K562 (cell line): ENCODE measurements at regions not wholly inside any gene's neighbourhood (a gene's known extent, or its start where the extent isn't known, plus 50 kb on each side); places are given as distances from the start of the nearest gene placed in this dataset.

ENCODE experiments used
- ATAC-seq: fragments of 200-7000 bp; cut with Tn5 transposase; 3 replicates; pipeline ENCODE4 v1.9.1; 2020; ENCODE audit warnings: moderate library complexity
- BruUV-seq: library from RNA; stranded (reverse); fragments of 400-500 nt; replicated peaks from 2 replicates; lab custom pipeline; 2021; lab: Mats Ljungman, UMichigan
- CTCF ChIA-PET: fragments of 300-600 bp; formaldehyde crosslinking; extraction: SDS; loops from one replicate; lab custom pipeline; 2021; ENCODE audit warnings: low intra/inter-chr PET ratio; lab: Yijun Ruan, JAX
- POLR2A ChIA-PET: fragments of 300-600, 350-650 bp; sonication (Branson Sonifier 250); formaldehyde crosslinking; extraction: SDS; loops from one replicate; lab custom pipeline; 2021; ENCODE audit warnings: antibody characterized with exemption, inconsistent platforms; lab: Yijun Ruan, JAX
- DNase-seq, 4 experiments: peaks; one replicate each; pipeline versions ENCODE4 v3.0.0 to v3.0.0-alpha.2; 2011 to 2018; ENCODE audit warnings: low spot score in 3 of 4, mixed read lengths in 3 of 4; ENCODE audit errors: extremely low read depth in 1 of 4
- FAIRE-seq: peaks from 2 replicates; lab custom pipeline; 2011; peaks lifted over from hg19 to GRCh38; lab: Jason Lieb, UNC
- H2AFZ ChIP-seq: 2 replicates; pipeline ENCODE4 v1.6.0; 2011; ENCODE audit warnings: low read depth, low read length, control low read depth, inconsistent platforms
- H3K27ac ChIP-seq: fragments of 200-600 bp; 3 replicates; pipeline ENCODE4 v1.8.0; 2011; ENCODE audit warnings: low read depth, mild to moderate bottlenecking, control low read depth, inconsistent platforms, low read length, moderate library complexity, mixed read lengths; ENCODE audit errors: extremely low read depth
- H3K27me3 ChIP-seq, 2 experiments: fragments of 300-600 bp in 1 of 2; 2 replicates in 1 of 2; 3 replicates in 1 of 2; pipeline versions ENCODE4 v1.6.0 to v1.8.0; 2011; ENCODE audit warnings: inconsistent platforms in 2 of 2, low read length in 2 of 2, mild to moderate bottlenecking in 1 of 2, mixed read lengths in 1 of 2, moderate library complexity in 1 of 2; ENCODE audit not compliant: control insufficient read depth in 2 of 2, insufficient read depth in 2 of 2
- H3K36me3 ChIP-seq: fragments of 300-600 bp; 3 replicates; pipeline ENCODE4 v1.8.0; 2011; ENCODE audit warnings: mild to moderate bottlenecking, low read length, inconsistent platforms; ENCODE audit not compliant: control insufficient read depth, insufficient read depth
- H3K4me1 ChIP-seq, 2 experiments: fragments of 200-600 bp in 1 of 2; replicated peaks in 1 of 2; 2 replicates in 1 of 2; 3 replicates in 1 of 2; pipeline versions ENCODE4 v1.5.1 to v1.8.0; 2011; ENCODE audit warnings: inconsistent platforms in 2 of 2, low read length in 2 of 2, mild to moderate bottlenecking in 1 of 2, mixed read lengths in 1 of 2, moderate library complexity in 1 of 2; ENCODE audit not compliant: control insufficient read depth in 2 of 2, insufficient read depth in 2 of 2
- H3K4me2 ChIP-seq: 2 replicates; pipeline ENCODE4 v1.6.1; 2011; ENCODE audit warnings: low read length, control low read depth, inconsistent platforms, mixed read lengths; ENCODE audit not compliant: insufficient read depth
- H3K4me3 ChIP-seq: fragments of 200-600 bp; sonication (generic), shearing (Covaris generic); 2 replicates; pipeline ENCODE4 v1.5.1; 2016; ENCODE audit warnings: control low read depth, inconsistent platforms
- H3K79me2 ChIP-seq: fragments of 200-600 bp; 3 replicates; pipeline ENCODE4 v1.8.0; 2011; ENCODE audit warnings: low read length, inconsistent platforms; ENCODE audit not compliant: control insufficient read depth, insufficient read depth
- H3K9ac ChIP-seq, 2 experiments: 2 replicates each; pipeline versions ENCODE4 v1.6.0 to v1.6.1; 2011; ENCODE audit warnings: low read depth in 2 of 2, low read length in 2 of 2, control low read depth in 1 of 2, inconsistent platforms in 1 of 2, mild to moderate bottlenecking in 1 of 2, mixed read lengths in 1 of 2; ENCODE audit not compliant: insufficient read depth in 1 of 2
- H3K9me1 ChIP-seq: one replicate; pipeline ENCODE4 v1.6.0; 2011; ENCODE audit warnings: inconsistent platforms, mild to moderate bottlenecking, low read length, moderate library complexity; ENCODE audit not compliant: control insufficient read depth, insufficient read depth
- H3K9me3 ChIP-seq: replicated peaks from 2 replicates; pipeline ENCODE4 v1.5.1; 2011; ENCODE audit warnings: low read depth, low read length, inconsistent platforms; ENCODE audit not compliant: control insufficient read depth, insufficient read depth
- H4K20me1 ChIP-seq: replicated peaks from 2 replicates; pipeline ENCODE4 v1.6.1; 2011; ENCODE audit warnings: low read length, inconsistent platforms, mixed read lengths; ENCODE audit not compliant: control insufficient read depth, insufficient read depth
- ADNP ChIP-seq: fragments of 200-800 bp; sonication (Bioruptor generic); IDR thresholded peaks from 2 replicates; pipeline ENCODE4 v1.6.1; 2016; ENCODE audit warnings: missing genetic modification characterization, missing compliant biosample characterization
- CCAR2 ChIP-seq: fragments of 200-400 bp; formaldehyde crosslinking; IDR thresholded peaks from 2 replicates; pipeline ENCODE4 v1.6.1; 2017; ENCODE audit warnings: mild to moderate bottlenecking, low read depth, low read length
- ERF ChIP-seq: fragments of 450-650 bp; formaldehyde crosslinking; IDR thresholded peaks from 2 replicates; pipeline ENCODE4 v1.4.0; 2020; ENCODE audit warnings: mild to moderate bottlenecking, mixed read lengths
- IRF1 ChIP-seq: sonication (generic); formaldehyde crosslinking; IDR thresholded peaks from 2 replicates; pipeline ENCODE4 v1.8.0; 2022; ENCODE audit warnings: missing genetic modification reagents, mild to moderate bottlenecking, borderline replicate concordance
- LEF1 ChIP-seq: fragments of 450-650 bp; IDR thresholded peaks from 2 replicates; pipeline ENCODE4 v1.6.1; 2016; ENCODE audit warnings: mild to moderate bottlenecking
- PTTG1 ChIP-seq: fragments of 450-650 bp; IDR thresholded peaks from 2 replicates; pipeline ENCODE4 v1.6.1; 2016; ENCODE audit warnings: low read depth, mild to moderate bottlenecking, missing genetic modification characterization, missing compliant biosample characterization
- PURB ChIP-seq: sonication (generic); formaldehyde crosslinking; IDR thresholded peaks from 2 replicates; pipeline ENCODE4 v1.9.0; 2021; ENCODE audit warnings: low read depth, mild to moderate bottlenecking, missing genetic modification reagents
- SAFB ChIP-seq: fragments of 200-400 bp; formaldehyde crosslinking; IDR thresholded peaks from 2 replicates; pipeline ENCODE4 v1.6.1; 2017; ENCODE audit warnings: low read depth, low read length, borderline replicate concordance
- SFPQ ChIP-seq: fragments of 200-400 bp; formaldehyde crosslinking; IDR thresholded peaks from 2 replicates; pipeline ENCODE4 v1.6.1; 2017; ENCODE audit warnings: mild to moderate bottlenecking, low read depth, low read length, moderate library complexity
- TEAD4 ChIP-seq, 2 experiments: sonication (generic) in 1 of 2; formaldehyde crosslinking in 1 of 2; IDR thresholded peaks; 2 replicates each; pipeline versions ENCODE4 v1.6.1 to v1.8.0; 2012 to 2022; ENCODE audit warnings: borderline replicate concordance in 1 of 2, inconsistent platforms in 1 of 2, low read length in 1 of 2, mild to moderate bottlenecking in 1 of 2, missing genetic modification reagents in 1 of 2
- WGBS: fragments of 100-300 bp; shearing (Covaris generic); methylation state at CpG from one replicate; pipeline ENCODE4 v1.1.6; 2016; ENCODE audit warnings: low coverage, mixed read lengths; ENCODE audit not compliant: insufficient coverage; ENCODE audit errors: missing lambda C conversion rate; 5-methylcytosine and 5-hydroxymethylcytosine counted together
- in situ Hi-C: fragments of 300-500 bp; cut with MboI; formaldehyde crosslinking; loops from 4 replicates; pipeline ENCODE4 v1.15.0; 2018; ENCODE audit warnings: inconsistent platforms, mixed read lengths
- intact Hi-C: fragments of 100-400 bp; cut with micrococcal nuclease; formaldehyde crosslinking; loops from 2 replicates; pipeline ENCODE4 v1.14.2; 2022
- TF ChIP-seq, protein P1 (sequence below): fragments of 250-450 bp; sonication (Bioruptor Pico); IDR thresholded peaks from 2 replicates; pipeline ENCODE4 v1.9.0; 2021; ENCODE audit warnings: mild to moderate bottlenecking, inconsistent platforms

DNA sequence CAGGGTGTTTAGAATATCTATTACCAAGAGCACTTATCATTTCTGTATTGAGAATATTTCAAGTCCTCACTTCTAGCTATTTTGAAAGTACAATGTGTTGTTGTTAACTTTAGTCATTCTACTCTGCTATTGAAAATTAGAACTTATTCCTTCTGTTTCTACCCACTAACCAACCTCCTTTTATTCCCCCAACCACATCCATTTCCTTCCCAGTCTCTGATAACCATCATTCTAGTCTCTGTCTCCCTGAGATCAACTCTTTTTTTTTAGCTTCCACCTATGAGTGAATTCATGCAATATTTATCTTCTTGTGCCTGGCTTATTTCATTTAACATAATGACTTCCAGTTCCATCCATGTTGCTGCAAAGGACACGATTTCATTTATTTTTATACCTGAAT, 290.6 kb upstream of the OR4E1 start:
- ATAC-seq, result no peak
- no peak overlapping the region for H3K27ac ChIP-seq
- no peaks in the 10 kb centered on the region for H3K27me3 ChIP-seq
- no peak for TF ChIP-seq LEF1
- TF ChIP-seq CCAR2, result no peak
- no peaks in the 10 kb centered on the region for H3K36me3 ChIP-seq
- no peaks in the 10 kb centered on the region for H3K9me3 ChIP-seq
- no peak overlapping the region for H2AFZ ChIP-seq
- ChIA-PET CTCF (no interaction called here), POLR2A (no interaction called here)
- no peak for FAIRE-seq
- H3K79me2 ChIP-seq, result no peaks in the 10 kb centered on the region
- H3K4me1 ChIP-seq, result no peaks in the 10 kb centered on the region
- DNase-seq, result no peak
- no TSS peak for BruUV-seq
- intact Hi-C loops, result no loop called here
- WGBS, result 0% methylated on average over 1 of the region's 1 CpG
- H3K4me2 ChIP-seq, result no peak overlapping the region
- H3K9ac ChIP-seq, result no peak overlapping the region
- in situ Hi-C loops, result no loop called here
- H4K20me1 ChIP-seq, result no peaks in the 10 kb centered on the region
- H3K9me1 ChIP-seq, result no peaks in the 10 kb centered on the region
- H3K4me3 ChIP-seq, result no peak overlapping the region

- Histone ChIP-seq H3K27ac (no peak overlapping the region), H3K9me1 (no peaks in the 10 kb centered on the region), H3K27me3 (no peaks in the 10 kb centered on the region), H3K36me3 (no peaks in the 10 kb centered on the region), H3K79me2 (no peaks in the 10 kb centered on the region), H3K9me3 (no peaks in the 10 kb centered on the region), H2AFZ (no peak overlapping the region), H3K4me1 (no peaks in the 10 kb centered on the region), H3K9ac (no peak overlapping the region), H3K4me3 (no peak overlapping the region), H4K20me1 (no peaks in the 10 kb centered on the region), H3K4me2 (no peak overlapping the region)
- ChIA-PET CTCF (no interaction called here), POLR2A (no interaction called here)
- in situ Hi-C loops, result no loop called here
- ATAC-seq, result no peak
- intact Hi-C loops, result no loop called here
- 0% methylated on average over 1 of the region's 1 CpG for WGBS
- FAIRE-seq, result no peak
- no TSS peak for BruUV-seq
- no peak for DNase-seq
- no peak for TF ChIP-seq SAFB
- TF ChIP-seq, protein P1, sequence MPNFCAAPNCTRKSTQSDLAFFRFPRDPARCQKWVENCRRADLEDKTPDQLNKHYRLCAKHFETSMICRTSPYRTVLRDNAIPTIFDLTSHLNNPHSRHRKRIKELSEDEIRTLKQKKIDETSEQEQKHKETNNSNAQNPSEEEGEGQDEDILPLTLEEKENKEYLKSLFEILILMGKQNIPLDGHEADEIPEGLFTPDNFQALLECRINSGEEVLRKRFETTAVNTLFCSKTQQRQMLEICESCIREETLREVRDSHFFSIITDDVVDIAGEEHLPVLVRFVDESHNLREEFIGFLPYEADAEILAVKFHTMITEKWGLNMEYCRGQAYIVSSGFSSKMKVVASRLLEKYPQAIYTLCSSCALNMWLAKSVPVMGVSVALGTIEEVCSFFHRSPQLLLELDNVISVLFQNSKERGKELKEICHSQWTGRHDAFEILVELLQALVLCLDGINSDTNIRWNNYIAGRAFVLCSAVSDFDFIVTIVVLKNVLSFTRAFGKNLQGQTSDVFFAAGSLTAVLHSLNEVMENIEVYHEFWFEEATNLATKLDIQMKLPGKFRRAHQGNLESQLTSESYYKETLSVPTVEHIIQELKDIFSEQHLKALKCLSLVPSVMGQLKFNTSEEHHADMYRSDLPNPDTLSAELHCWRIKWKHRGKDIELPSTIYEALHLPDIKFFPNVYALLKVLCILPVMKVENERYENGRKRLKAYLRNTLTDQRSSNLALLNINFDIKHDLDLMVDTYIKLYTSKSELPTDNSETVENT (CRISPR knock-in tag), result no peak
- TF ChIP-seq ADNP (tag), result no peak
- no peak for TF ChIP-seq ERF
- TF ChIP-seq PTTG1, result no peak
- no peak for TF ChIP-seq SFPQ
- no peak for TF ChIP-seq IRF1
- TF ChIP-seq PURB (CRISPR knock-in tag), result no peak
- TF ChIP-seq TEAD4 (IDR thresholded peaks at IDR 0.05; ENCODE audit: low read length), result no peak
- no peak for TF ChIP-seq TEAD4 (CRISPR knock-in tag; IDR thresholded peaks at IDR 0.05; ENCODE audit: borderline replicate concordance)
These were observed 287.0 kb upstream of the OR4E1 start for GRCh38 chr14:21960636-21961035.
